Epithelial cell of esophagus (primary cell): ENCODE measurements at regions not wholly inside any gene's neighbourhood (a gene's known extent, or its start where the extent isn't known, plus 50 kb on each side); places are given as distances from the start of the nearest gene placed in this dataset.
A peak's percentile ranks its signal among the peaks of the same experiment; 100 is the strongest.
"Not testable (repeated sequence)": the region's sequence is repeated elsewhere in the genome, so short reads cannot be mapped to it uniquely, and the experiment has no call there.

Experiments used
- DNase-seq: peaks from one replicate; pipeline ENCODE4 v3.0.0; 2010; ENCODE audit warnings: low read depth
- H3K4me3 ChIP-seq: 2 replicates; pipeline ENCODE4 v1.5.1; 2011; ENCODE audit warnings: mild to moderate bottlenecking, low read length, control low read depth
- CTCF ChIP-seq: IDR thresholded peaks from 2 replicates; pipeline ENCODE4 v1.5.1; 2011; ENCODE audit warnings: low read depth, mild to moderate bottlenecking, low read length, control low read depth, inconsistent platforms; ENCODE audit not compliant: insufficient read depth; ENCODE audit errors: missing control alignments

- no peak overlapping the region for H3K4me3 ChIP-seq
- no peak for DNase-seq
- no peak for TF ChIP-seq CTCF
These were observed 131.6 kb upstream of the RASA1 start for GRCh38 chr5:87136096-87136495.

GRCh38 chr5:87136733-87137132, 130.9 kb upstream of the RASA1 start:
- no peak for TF ChIP-seq CTCF
- no peak overlapping the region for H3K4me3 ChIP-seq
- DNase-seq = no peak

- H3K4me3 ChIP-seq = no peak overlapping the region
- TF ChIP-seq CTCF = no peak
- DNase-seq = no peak
These were observed 130.4 kb upstream of the RASA1 start for GRCh38 chr5:87137283-87137682.

GRCh38 chr5:87138091-87138805, 129.4 kb upstream of the RASA1 start:
- no peak overlapping the region for H3K4me3 ChIP-seq
- DNase-seq = no peak
- TF ChIP-seq CTCF = no peak

GRCh38 chr5:87139795-87140194, 127.9 kb upstream of the RASA1 start:
- peak; percentile 86 for DNase-seq
- no peak overlapping the region for H3K4me3 ChIP-seq
- TF ChIP-seq CTCF = no peak

GRCh38 chr5:87141544-87141943, 126.1 kb upstream of the RASA1 start:
- no peak for DNase-seq
- H3K4me3 ChIP-seq = no peak overlapping the region
- no peak for TF ChIP-seq CTCF

GRCh38 chr5:87145853-87146252, 121.8 kb upstream of the RASA1 start:
- H3K4me3 ChIP-seq = not testable (repeated sequence)
- peak; percentile 58 for DNase-seq
